OCI-LY7 (cell line): ENCODE measurements at regions not wholly inside any gene's neighbourhood (a gene's known extent, or its start where the extent isn't known, plus 50 kb on each side); places are given as distances from the start of the nearest gene placed in this dataset.

Experiments
- BruUV-seq: library from RNA; stranded (reverse); fragments of 400-500 nt; replicated peaks from 2 replicates; lab custom pipeline; 2021; lab: Mats Ljungman, UMichigan
- CTCF ChIA-PET: fragments of 300-600 bp; sonication (Branson Sonifier 250); formaldehyde crosslinking; loops from one replicate; lab custom pipeline; 2022; ENCODE audit warnings: antibody characterized with exemption; ENCODE audit not compliant: unreplicated experiment; lab: Charles Lee
- POLR2A ChIA-PET: fragments of 300-600 bp; sonication (Branson Sonifier 250); formaldehyde crosslinking; loops from one replicate; lab custom pipeline; 2022; ENCODE audit warnings: antibody characterized with exemption; lab: Charles Lee
- DNase-seq: peaks from one replicate; pipeline ENCODE4 v3.0.0-alpha.2; 2015; ENCODE audit warnings: low spot score
- H2AFZ ChIP-seq: fragments of 200-600 bp; sonication (generic), shearing (Covaris generic); 2 replicates; pipeline ENCODE4 v1.6.1; 2014; ENCODE audit warnings: mild to moderate bottlenecking, antibody characterized with exemption, low read length, moderate library complexity
- H3K27ac ChIP-seq: fragments of 200-600 bp; sonication (generic); 2 replicates; pipeline ENCODE4 v1.5.1; 2014; ENCODE audit warnings: mixed run types, low read depth, mild to moderate bottlenecking, moderate library complexity, low read length, inconsistent platforms; ENCODE audit not compliant: poor library complexity, severe bottlenecking
- H3K36me3 ChIP-seq: fragments of 200-600 bp; sonication (generic); 2 replicates; pipeline ENCODE4 v1.6.1; 2014; ENCODE audit warnings: mild to moderate bottlenecking, antibody characterized with exemption, low read length, moderate library complexity, mixed read lengths; ENCODE audit not compliant: insufficient read depth
- H3K4me1 ChIP-seq: fragments of 200-600 bp; sonication (generic); 2 replicates; pipeline ENCODE4 v1.5.1; 2014; ENCODE audit warnings: mild to moderate bottlenecking, low read length; ENCODE audit not compliant: insufficient read depth, poor library complexity, severe bottlenecking
- H3K4me2 ChIP-seq: fragments of 200-600 bp; sonication (generic); 2 replicates; pipeline ENCODE4 v1.6.1; 2014; ENCODE audit warnings: mild to moderate bottlenecking, low read length
- H3K4me3 ChIP-seq: fragments of 200-600 bp; sonication (generic); 2 replicates; pipeline ENCODE4 v1.5.1; 2014; ENCODE audit warnings: mild to moderate bottlenecking, low read depth, low read length; ENCODE audit not compliant: poor library complexity, severe bottlenecking
- H3K79me2 ChIP-seq: fragments of 200-600 bp; sonication (generic); 2 replicates; pipeline ENCODE4 v1.6.1; 2016; ENCODE audit warnings: low read depth, mild to moderate bottlenecking, low read length, moderate library complexity, mixed read lengths; ENCODE audit not compliant: insufficient read depth
- H3K9me2 ChIP-seq: fragments of 200-600 bp; sonication (generic); 2 replicates; pipeline ENCODE4 v1.6.1; 2016; ENCODE audit warnings: mild to moderate bottlenecking, low read length, mixed read lengths; ENCODE audit not compliant: insufficient read depth
- H3K9me3 ChIP-seq: fragments of 200-600 bp; sonication (generic); 2 replicates; pipeline ENCODE4 v1.6.1; 2014; ENCODE audit warnings: mild to moderate bottlenecking, mixed run types, low read length, mixed read lengths
- H4K20me1 ChIP-seq: fragments of 200-600 bp; sonication (generic); 2 replicates; pipeline ENCODE4 v1.6.1; 2014; ENCODE audit warnings: mild to moderate bottlenecking, antibody characterized with exemption, low read length, moderate library complexity, mixed read lengths; ENCODE audit not compliant: insufficient read depth
- EZH2phosphoT487 ChIP-seq: fragments of 200-600 bp; sonication (generic); IDR thresholded peaks from 2 replicates; pipeline ENCODE4 v1.6.1; 2018; ENCODE audit warnings: low read depth, borderline replicate concordance, mild to moderate bottlenecking, mixed run types, antibody characterized with exemption, low read length, moderate library complexity, mixed read lengths
- intact Hi-C: fragments of 100-400 bp; cut with micrococcal nuclease; formaldehyde crosslinking; loops from one replicate; pipeline ENCODE4 v1.10.0; 2022; ENCODE audit not compliant: unreplicated experiment
- TF ChIP-seq, protein P1 (sequence below): fragments of 200-600 bp; sonication (generic); conservative IDR thresholded peaks from 2 replicates; pipeline ENCODE4 v1.5.1; 2014; ENCODE audit warnings: mild to moderate bottlenecking, antibody characterized with exemption, low read length, moderate library complexity, mixed read lengths

DNA sequence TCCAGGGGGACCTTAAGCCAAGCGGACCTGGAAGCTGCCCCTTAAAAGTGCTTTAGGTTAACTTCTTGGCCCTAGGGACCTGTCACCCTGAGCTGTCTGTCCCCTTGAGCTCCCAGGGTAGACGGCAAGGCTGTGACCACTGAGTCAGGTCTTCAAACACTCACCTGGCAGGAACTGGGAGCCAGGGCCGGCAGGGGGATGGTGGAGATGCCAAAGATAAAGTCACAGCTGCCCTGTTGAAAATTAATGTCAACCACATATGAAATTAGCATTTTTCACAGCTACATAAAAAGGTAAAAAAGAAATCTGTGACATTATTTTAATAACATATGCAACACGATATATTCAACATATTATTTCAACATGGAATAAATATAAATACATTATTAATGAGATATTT, 271.0 kb downstream of the GFRA1 start:
- Histone ChIP-seq H4K20me1 (no peaks in the 10 kb centered on the region), H3K27ac (no peak overlapping the region), H2AFZ (no peak overlapping the region), H3K4me2 (no peak overlapping the region), H3K4me3 (no peak overlapping the region), H3K4me1 (no peaks in the 10 kb centered on the region), H3K79me2 (no peaks in the 10 kb centered on the region), H3K9me2 (no peaks in the 10 kb centered on the region), H3K9me3 (no peaks in the 10 kb centered on the region), H3K36me3 (no peaks in the 10 kb centered on the region)
- intact Hi-C loops = no loop called here
- BruUV-seq = no TSS peak
- DNase-seq = no peak
- CTCF ChIA-PET = no interaction called here
- TF ChIP-seq, protein P1, sequence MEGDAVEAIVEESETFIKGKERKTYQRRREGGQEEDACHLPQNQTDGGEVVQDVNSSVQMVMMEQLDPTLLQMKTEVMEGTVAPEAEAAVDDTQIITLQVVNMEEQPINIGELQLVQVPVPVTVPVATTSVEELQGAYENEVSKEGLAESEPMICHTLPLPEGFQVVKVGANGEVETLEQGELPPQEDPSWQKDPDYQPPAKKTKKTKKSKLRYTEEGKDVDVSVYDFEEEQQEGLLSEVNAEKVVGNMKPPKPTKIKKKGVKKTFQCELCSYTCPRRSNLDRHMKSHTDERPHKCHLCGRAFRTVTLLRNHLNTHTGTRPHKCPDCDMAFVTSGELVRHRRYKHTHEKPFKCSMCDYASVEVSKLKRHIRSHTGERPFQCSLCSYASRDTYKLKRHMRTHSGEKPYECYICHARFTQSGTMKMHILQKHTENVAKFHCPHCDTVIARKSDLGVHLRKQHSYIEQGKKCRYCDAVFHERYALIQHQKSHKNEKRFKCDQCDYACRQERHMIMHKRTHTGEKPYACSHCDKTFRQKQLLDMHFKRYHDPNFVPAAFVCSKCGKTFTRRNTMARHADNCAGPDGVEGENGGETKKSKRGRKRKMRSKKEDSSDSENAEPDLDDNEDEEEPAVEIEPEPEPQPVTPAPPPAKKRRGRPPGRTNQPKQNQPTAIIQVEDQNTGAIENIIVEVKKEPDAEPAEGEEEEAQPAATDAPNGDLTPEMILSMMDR = no peak
- no peak for TF ChIP-seq EZH2phosphoT487
- POLR2A ChIA-PET = interaction anchor here (0.6 kb wide), 1 partner anchor 568 kb away, joined by 3 read pairs; no protein-coding TSS in a partner anchor

DNA sequence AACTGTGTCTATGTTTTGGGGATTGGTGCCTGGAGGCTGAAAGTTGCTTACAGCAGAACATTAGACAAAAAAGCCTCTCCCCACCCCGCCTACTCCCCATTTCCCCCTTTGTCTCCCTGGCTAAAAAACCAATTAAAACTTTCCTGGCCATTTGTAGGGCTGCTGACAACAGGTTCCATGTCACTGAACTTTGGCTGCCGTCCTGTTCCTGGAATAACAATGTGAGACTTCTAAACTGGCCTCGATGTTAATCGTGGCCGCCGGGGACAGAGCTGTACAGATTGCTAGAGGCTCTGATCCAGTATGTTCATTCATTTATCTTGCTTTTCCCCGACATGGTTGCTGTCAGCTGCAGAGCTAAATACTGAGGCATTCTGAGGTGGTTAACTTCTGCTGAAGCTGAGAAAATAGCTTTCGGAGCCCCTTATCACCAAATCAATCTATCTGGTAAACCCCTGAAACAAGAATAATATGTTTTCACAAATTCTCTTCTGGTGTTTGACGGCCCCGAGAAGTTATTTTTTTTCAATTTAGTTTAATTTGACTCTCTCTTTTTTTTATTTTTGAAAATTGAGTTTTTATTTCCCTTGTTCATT, 271.6 kb downstream of the GFRA1 start:
- no peak for DNase-seq
- H3K4me3 ChIP-seq = no peak overlapping the region
- intact Hi-C loops = no loop called here
- no peak overlapping the region for H3K27ac ChIP-seq
- no peaks in the 10 kb centered on the region for H3K79me2 ChIP-seq
- no peaks in the 10 kb centered on the region for H3K36me3 ChIP-seq
- ChIA-PET CTCF (no interaction called here), POLR2A (interaction anchor here (0.6 kb wide), 1 partner anchor 567 kb away, joined by 3 read pairs; no protein-coding TSS in a partner anchor)
- no peak overlapping the region for H2AFZ ChIP-seq
- H3K9me2 ChIP-seq = no peaks in the 10 kb centered on the region
- H3K4me2 ChIP-seq = no peak overlapping the region
- no peaks in the 10 kb centered on the region for H4K20me1 ChIP-seq
- TF ChIP-seq EZH2phosphoT487 = no peak
- TF ChIP-seq, protein P1 = no peak
- no peaks in the 10 kb centered on the region for H3K9me3 ChIP-seq
- BruUV-seq = no TSS peak
- no peaks in the 10 kb centered on the region for H3K4me1 ChIP-seq

DNA sequence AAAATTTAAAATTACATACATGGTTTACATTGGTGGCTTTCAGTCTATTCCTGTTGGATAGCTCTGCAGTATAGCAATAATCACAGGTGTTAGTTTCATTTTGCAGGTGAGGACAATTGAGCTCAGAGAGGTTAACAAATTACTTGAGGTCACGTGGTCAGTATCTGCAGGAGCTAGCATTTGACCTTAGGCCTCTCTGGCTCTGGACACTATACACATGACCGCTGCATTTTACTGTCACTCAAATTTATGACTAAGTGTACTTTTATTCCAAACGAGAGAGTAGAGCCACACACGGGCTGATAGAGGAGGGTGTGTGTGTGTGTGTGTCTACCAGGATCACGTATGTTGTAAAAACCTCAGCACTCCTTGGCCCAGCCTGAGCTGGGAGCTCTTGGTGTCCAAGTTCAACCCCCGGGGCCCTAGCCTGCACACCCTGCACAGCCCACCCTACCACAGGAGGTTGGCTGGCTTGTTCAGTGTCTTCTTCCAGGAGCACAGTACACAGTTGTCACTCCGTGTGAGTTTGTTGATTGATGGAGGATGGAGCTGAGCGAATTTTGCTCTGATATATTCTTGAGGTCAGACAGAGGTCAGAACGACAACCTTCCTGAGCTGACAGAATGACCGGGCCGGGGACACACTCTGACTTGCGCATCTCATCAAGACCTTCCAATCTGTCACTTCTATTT, 272.7 kb downstream of the GFRA1 start:
- BruUV-seq = no TSS peak
- Histone ChIP-seq H3K27ac (no peak overlapping the region), H3K9me2 (no peaks in the 10 kb centered on the region), H3K79me2 (no peaks in the 10 kb centered on the region), H4K20me1 (no peaks in the 10 kb centered on the region), H3K9me3 (no peaks in the 10 kb centered on the region), H2AFZ (no peak overlapping the region), H3K4me3 (no peak overlapping the region), H3K4me1 (no peaks in the 10 kb centered on the region), H3K4me2 (no peak overlapping the region), H3K36me3 (no peaks in the 10 kb centered on the region)
- no peak for DNase-seq
- TF ChIP-seq, protein P1 = no peak
- TF ChIP-seq EZH2phosphoT487 = no peak
- intact Hi-C loops = no loop called here
- CTCF ChIA-PET = no interaction called here
- POLR2A ChIA-PET = no interaction called here
